Keratinocyte (primary cell): ENCODE measurements at regions not wholly inside any gene's neighbourhood (a gene's known extent, or its start where the extent isn't known, plus 50 kb on each side); places are given as distances from the start of the nearest gene placed in this dataset.

Experiments
- EZH2 ChIP-seq: IDR thresholded peaks from one replicate; pipeline ENCODE4 v1.6.1; 2012; ENCODE audit warnings: inconsistent platforms, mild to moderate bottlenecking, low read length, moderate library complexity
- TF ChIP-seq, protein P1 (sequence below), 3 experiments: IDR thresholded peaks in 1 of 3; conservative IDR thresholded peaks in 1 of 3; optimal IDR thresholded peaks in 1 of 3; 2 replicates in 2 of 3; 3 replicates in 1 of 3; pipeline versions ENCODE3 to v1.5.1; 2011; ENCODE audit warnings: low read length in 3 of 3, mild to moderate bottlenecking in 3 of 3, moderate library complexity in 2 of 3, control low read depth in 1 of 3, inconsistent platforms in 1 of 3; ENCODE audit not compliant: insufficient read depth in 2 of 3; ENCODE audit errors: extremely low read depth in 1 of 3

DNA sequence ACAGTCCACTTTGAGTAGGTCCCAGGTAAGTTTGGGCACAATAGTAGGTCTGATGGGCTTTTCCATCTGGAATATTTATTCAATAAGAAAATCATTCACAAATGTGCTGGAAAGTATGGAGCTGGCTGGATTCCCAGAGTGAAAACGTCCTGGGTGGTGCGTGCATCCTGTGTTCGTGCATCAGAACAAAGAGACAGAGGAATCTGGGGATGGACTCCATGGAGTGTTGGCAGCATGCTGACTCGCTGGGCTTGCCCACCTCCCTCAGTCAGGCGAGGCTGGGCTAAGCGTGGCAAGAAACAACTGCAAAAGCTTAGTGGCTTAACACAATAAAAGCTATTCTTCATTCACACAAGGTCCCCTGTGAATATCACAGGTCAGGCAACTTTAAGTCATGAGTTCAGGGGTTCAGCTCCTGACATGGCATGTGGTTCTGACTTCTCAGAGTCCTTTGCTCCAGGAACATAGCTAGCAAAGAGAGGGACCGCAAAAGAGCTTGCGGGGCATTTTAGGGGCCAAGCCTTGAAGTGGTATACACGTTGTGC is 151.6 kb upstream of the ZNF644 start:
- TF ChIP-seq, protein P1, sequence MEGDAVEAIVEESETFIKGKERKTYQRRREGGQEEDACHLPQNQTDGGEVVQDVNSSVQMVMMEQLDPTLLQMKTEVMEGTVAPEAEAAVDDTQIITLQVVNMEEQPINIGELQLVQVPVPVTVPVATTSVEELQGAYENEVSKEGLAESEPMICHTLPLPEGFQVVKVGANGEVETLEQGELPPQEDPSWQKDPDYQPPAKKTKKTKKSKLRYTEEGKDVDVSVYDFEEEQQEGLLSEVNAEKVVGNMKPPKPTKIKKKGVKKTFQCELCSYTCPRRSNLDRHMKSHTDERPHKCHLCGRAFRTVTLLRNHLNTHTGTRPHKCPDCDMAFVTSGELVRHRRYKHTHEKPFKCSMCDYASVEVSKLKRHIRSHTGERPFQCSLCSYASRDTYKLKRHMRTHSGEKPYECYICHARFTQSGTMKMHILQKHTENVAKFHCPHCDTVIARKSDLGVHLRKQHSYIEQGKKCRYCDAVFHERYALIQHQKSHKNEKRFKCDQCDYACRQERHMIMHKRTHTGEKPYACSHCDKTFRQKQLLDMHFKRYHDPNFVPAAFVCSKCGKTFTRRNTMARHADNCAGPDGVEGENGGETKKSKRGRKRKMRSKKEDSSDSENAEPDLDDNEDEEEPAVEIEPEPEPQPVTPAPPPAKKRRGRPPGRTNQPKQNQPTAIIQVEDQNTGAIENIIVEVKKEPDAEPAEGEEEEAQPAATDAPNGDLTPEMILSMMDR (optimal IDR thresholded peaks at IDR 0.05 in 1 of 3, IDR thresholded peaks at IDR 0.05 in 1 of 3, conservative IDR thresholded peaks at IDR 0.05 in 1 of 3; ENCODE audit: extremely low read depth in 1 of 3, insufficient read depth in 2 of 3, low read length in 3 of 3) = no peak
- TF ChIP-seq EZH2 = no peak
